ENCODE measurements at regions not wholly inside any gene's neighbourhood (a gene's known extent, or its start where the extent isn't known, plus 50 kb on each side); places are given as distances from the start of the nearest gene placed in this dataset.

DNA sequence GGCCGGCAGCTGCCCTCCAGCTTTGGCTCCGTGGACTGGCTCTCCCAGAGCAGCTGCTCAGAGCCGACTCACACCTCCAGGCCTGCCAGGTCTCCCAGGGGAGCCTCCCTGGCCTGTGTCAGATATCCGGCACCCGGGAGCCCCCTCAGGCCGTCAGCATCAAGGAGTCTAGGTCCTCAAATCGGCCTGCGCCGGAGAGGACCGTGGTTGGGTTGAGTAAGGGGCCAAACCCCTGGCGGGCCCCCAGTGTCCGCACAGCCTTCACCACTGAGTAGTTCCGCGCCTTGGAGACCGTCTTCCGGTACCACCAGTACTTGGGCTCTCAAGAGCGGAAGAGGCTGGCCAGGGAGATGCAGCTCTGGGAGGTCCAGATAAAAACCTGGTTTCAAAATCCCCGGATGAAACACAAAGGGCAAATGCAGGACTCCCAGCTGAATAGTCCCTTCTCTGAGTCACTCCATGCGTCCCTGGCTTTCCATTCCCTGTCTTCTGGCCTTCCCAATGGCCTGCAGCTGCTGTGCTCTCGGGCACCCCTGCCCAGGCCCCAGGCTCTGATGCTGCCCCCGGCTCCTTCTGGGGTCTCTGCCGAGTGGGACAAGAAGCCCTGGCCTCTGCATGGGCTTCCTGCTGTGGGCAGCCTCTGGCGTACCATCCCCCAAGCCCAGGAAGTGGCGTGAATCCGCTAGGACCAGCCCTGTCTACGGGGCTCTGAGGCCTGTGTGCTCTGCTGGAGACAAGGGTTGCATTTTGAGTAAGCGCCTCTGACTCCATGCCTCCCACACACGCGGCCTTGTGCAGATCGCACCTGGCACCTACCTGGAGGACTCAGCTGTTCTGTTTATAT is 245.1 kb upstream of the ATXN7L3B start:
- Histone ChIP-seq H3K27me3 (no peaks in the 10 kb centered on the region), H3K27ac (no peak overlapping the region), H3K9me3 (no peaks in the 10 kb centered on the region), H3K36me3 (no peaks in the 10 kb centered on the region), H3K4me1 (no peaks in the 10 kb centered on the region), H3K4me3 (no peak overlapping the region)
- WGBS, 5 donors, result 89 to 92% (median 90%) methylated on average over 24 to 30 of the region's 30 CpGs
- no peak for DNase-seq
- intact Hi-C loops (cut with DNase I; ENCODE audit: low total_unique reads), result no loop called here
- TF ChIP-seq POLR2AphosphoS5 (IDR thresholded peaks at IDR 0.05) (no peak), POLR2A (IDR thresholded peaks at IDR 0.05) (no peak), EP300 (IDR thresholded peaks at IDR 0.05) (no peak)
- TF ChIP-seq, protein P1, sequence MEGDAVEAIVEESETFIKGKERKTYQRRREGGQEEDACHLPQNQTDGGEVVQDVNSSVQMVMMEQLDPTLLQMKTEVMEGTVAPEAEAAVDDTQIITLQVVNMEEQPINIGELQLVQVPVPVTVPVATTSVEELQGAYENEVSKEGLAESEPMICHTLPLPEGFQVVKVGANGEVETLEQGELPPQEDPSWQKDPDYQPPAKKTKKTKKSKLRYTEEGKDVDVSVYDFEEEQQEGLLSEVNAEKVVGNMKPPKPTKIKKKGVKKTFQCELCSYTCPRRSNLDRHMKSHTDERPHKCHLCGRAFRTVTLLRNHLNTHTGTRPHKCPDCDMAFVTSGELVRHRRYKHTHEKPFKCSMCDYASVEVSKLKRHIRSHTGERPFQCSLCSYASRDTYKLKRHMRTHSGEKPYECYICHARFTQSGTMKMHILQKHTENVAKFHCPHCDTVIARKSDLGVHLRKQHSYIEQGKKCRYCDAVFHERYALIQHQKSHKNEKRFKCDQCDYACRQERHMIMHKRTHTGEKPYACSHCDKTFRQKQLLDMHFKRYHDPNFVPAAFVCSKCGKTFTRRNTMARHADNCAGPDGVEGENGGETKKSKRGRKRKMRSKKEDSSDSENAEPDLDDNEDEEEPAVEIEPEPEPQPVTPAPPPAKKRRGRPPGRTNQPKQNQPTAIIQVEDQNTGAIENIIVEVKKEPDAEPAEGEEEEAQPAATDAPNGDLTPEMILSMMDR (IDR thresholded peaks at IDR 0.05), result no peak

DNA sequence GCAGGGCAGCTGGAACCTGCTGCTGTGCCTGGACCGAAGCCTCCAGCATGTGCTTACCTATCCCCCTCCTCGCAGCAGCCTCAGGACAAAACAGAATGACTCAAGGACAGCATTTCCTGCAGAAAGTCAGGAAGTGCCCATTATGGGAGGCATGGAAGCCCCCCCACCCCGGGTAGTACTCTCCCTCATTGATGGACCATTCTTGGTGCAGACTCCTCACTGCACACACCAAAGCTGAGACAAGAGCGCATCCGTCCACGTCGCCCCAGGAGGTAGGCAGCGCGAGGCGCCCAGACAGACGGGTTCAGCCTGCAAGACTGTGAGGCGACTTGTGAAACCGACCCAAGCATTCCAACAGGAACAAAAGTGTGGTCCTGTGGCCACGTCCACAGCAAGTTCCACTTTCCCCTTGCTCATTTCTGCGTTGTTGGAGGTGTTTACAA is 243.9 kb upstream of the ATXN7L3B start:
- no peak for TF ChIP-seq EP300 (IDR thresholded peaks at IDR 0.05)
- no peak for TF ChIP-seq POLR2A (IDR thresholded peaks at IDR 0.05)
- no peak for TF ChIP-seq POLR2AphosphoS5 (IDR thresholded peaks at IDR 0.05)
- TF ChIP-seq, protein P1 (IDR thresholded peaks at IDR 0.05), result no peak
- intact Hi-C loops (cut with DNase I; ENCODE audit: low total_unique reads), result no loop called here
- 86 to 92% (median 89%) methylated on average over 9 to 15 of the region's 15 CpGs for WGBS, 5 donors

DNA sequence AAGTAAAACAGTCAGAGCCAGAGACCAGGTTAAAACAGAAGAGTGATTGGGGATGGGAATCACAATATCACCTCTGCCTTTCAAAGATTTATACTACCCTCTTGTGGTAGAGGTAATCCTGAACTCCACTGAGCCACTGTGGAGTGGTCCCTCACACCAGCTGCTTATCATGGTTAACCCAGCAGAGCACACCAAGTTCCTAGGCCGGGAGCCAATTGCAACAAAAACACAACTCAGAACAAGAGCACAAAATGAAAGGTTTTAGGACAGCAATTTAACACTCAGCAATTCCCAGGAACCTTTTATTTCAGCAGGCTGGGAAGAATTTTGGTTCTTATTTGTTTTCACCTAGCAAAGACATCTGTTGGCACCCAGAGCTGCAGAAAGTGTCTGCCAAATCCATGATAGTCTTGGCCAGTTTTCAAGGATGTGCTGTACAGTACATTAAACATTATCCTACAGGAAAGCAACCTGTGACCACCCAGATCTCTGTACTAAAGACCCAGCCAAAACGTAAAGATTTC is 220.5 kb upstream of the ATXN7L3B start:
- DNase-seq, result peak in 1 of 2 donors; percentile 80
- 13 to 25% (median 16%) methylated on average over 2 of the region's 2 CpGs for WGBS, 5 donors
- no peak overlapping the region for H3K27ac ChIP-seq
- TF ChIP-seq EP300 (IDR thresholded peaks at IDR 0.05) (no peak), POLR2A (IDR thresholded peaks at IDR 0.05) (no peak), POLR2AphosphoS5 (IDR thresholded peaks at IDR 0.05) (no peak)
- TF ChIP-seq, protein P1 (IDR thresholded peaks at IDR 0.05), result no peak
- H3K4me1 ChIP-seq, result peaks cover 0 to 9% (median 1%) of the 10 kb centered on the region in 4 donors
- no peaks in the 10 kb centered on the region for H3K36me3 ChIP-seq
- H3K4me3 ChIP-seq, result no peak overlapping the region
- intact Hi-C loops (cut with DNase I; ENCODE audit: low total_unique reads), result no loop called here
- no peaks in the 10 kb centered on the region for H3K27me3 ChIP-seq
- H3K9me3 ChIP-seq, result no peaks in the 10 kb centered on the region

More for the DNA sequence above, 243.9 kb upstream of the ATXN7L3B start:
- H3K36me3 ChIP-seq, result no peaks in the 10 kb centered on the region
- no peaks in the 10 kb centered on the region for H3K9me3 ChIP-seq
- H3K27me3 ChIP-seq, result no peaks in the 10 kb centered on the region
- DNase-seq, result no peak
- H3K27ac ChIP-seq, result no peak overlapping the region
- H3K4me3 ChIP-seq, result no peak overlapping the region
- no peaks in the 10 kb centered on the region for H3K4me1 ChIP-seq

DNA sequence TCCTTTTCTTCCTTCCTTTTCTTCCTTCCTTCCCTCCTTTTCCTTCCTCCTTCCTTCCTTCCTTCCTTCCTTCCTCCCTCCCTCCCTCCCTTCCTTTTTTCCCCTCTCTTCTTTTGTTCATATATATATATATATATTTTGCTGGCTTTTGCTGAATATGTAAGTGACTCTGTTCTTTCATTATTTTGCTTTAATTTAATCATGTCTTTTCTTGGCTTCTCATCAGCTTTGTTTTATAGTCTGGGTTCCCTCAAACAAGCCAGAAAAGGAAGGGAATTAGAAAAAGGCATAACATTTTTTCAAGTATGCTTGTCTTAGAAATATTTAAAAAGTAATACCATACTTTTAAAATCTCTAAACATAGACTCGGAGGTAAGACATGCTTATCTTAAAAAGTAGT is 219.9 kb upstream of the ATXN7L3B start:
- no peak overlapping the region for H3K4me3 ChIP-seq
- no peaks in the 10 kb centered on the region for H3K9me3 ChIP-seq
- H3K4me1 ChIP-seq, result peaks cover 0 to 9% (median 1%) of the 10 kb centered on the region in 4 donors
- DNase-seq, result no peak
- intact Hi-C loops (cut with DNase I; ENCODE audit: low total_unique reads), result no loop called here
- H3K27ac ChIP-seq, result no peak overlapping the region
- H3K36me3 ChIP-seq, result no peaks in the 10 kb centered on the region
- no peaks in the 10 kb centered on the region for H3K27me3 ChIP-seq
- WGBS, 5 donors, result 32 to 49% (median 35%) methylated on average over 1 of the region's 1 CpG
- no peak for TF ChIP-seq EP300 (IDR thresholded peaks at IDR 0.05)
- TF ChIP-seq, protein P1 (IDR thresholded peaks at IDR 0.05), result no peak
- no peak for TF ChIP-seq POLR2A (IDR thresholded peaks at IDR 0.05)
- TF ChIP-seq POLR2AphosphoS5 (IDR thresholded peaks at IDR 0.05), result no peak
